Spleen (tissue), 11 donors: ENCODE measurements at regions not wholly inside any gene's neighbourhood (a gene's known extent, or its start where the extent isn't known, plus 50 kb on each side); places are given as distances from the start of the nearest gene placed in this dataset.

Source experiments
- DNase-seq: peaks from one replicate; pipeline ENCODE4 v3.0.0-alpha.2; 2020
- H3K27ac ChIP-seq, 8 donors: fragments of 200-600 bp; sonication (generic) in 7 of 8; 1 replicate in 4 of 8; 2 replicates in 4 of 8; pipeline versions ENCODE4 v1.5.0 to v1.8.0; 2016 to 2021; ENCODE audit warnings: inconsistent platforms in 4 of 8, mild to moderate bottlenecking in 4 of 8, moderate library complexity in 1 of 8
- H3K27me3 ChIP-seq, 7 donors: fragments of 200-600 bp; sonication (generic) in 6 of 7; replicated peaks in 1 of 7; 1 replicate in 4 of 7; 2 replicates in 3 of 7; pipeline versions ENCODE4 v1.5.0 to v1.8.0; 2016 to 2021; ENCODE audit warnings: inconsistent platforms in 3 of 7, mild to moderate bottlenecking in 1 of 7
- H3K36me3 ChIP-seq, 6 donors: fragments of 200-600 bp; sonication (generic) in 5 of 6; 1 replicate in 4 of 6; 2 replicates in 2 of 6; pipeline versions ENCODE4 v1.5.0 to v1.8.0; 2016 to 2021; ENCODE audit warnings: inconsistent platforms in 2 of 6
- H3K4me1 ChIP-seq, 6 donors: fragments of 200-600 bp; sonication (generic) in 5 of 6; 1 replicate in 3 of 6; 2 replicates in 3 of 6; pipeline versions ENCODE4 v1.5.0 to v1.8.0; 2016 to 2021; ENCODE audit warnings: inconsistent platforms in 3 of 6
- H3K4me3 ChIP-seq, 8 donors: fragments of 200-600 bp; sonication (generic) in 7 of 8; 1 replicate in 4 of 8; 2 replicates in 4 of 8; pipeline versions ENCODE4 v1.5.0 to v1.8.0; 2016 to 2021; ENCODE audit warnings: inconsistent platforms in 4 of 8, mild to moderate bottlenecking in 4 of 8, moderate library complexity in 2 of 8
- H3K9me3 ChIP-seq, 8 donors: fragments of 200-600 bp; sonication (generic) in 7 of 8; 1 replicate in 4 of 8; 2 replicates in 4 of 8; pipeline versions ENCODE4 v1.5.0 to v1.8.0; 2016 to 2021; ENCODE audit warnings: inconsistent platforms in 4 of 8
- POLR2A ChIP-seq, 3 donors: fragments of 450-650 bp; IDR thresholded peaks; one replicate each; pipeline ENCODE4 v1.5.1; 2017; ENCODE audit warnings: antibody characterized with exemption in 3 of 3, mild to moderate bottlenecking in 1 of 3
- POLR2AphosphoS5 ChIP-seq, 3 donors: sonication (generic); formaldehyde crosslinking; IDR thresholded peaks; one replicate each; pipeline ENCODE4 v1.5.1; 2017; ENCODE audit warnings: antibody characterized with exemption in 3 of 3
- WGBS, 5 donors: extraction: QIAGEN DNeasy Blood & Tissue Kit in 3 of 5; methylation state at CpG; one replicate each; pipeline versions ENCODE4 v1.1.5 to v1.1.7; 2013 to 2018; 5-methylcytosine and 5-hydroxymethylcytosine counted together
- intact Hi-C: fragments of 100-400 bp; cut with DNase I; formaldehyde crosslinking; loops from one replicate; pipeline ENCODE4 v1.15.0; 2023; ENCODE audit warnings: low total_unique reads
- TF ChIP-seq, protein P1 (sequence below), 11 experiments: fragments of 200-600 bp in 7 of 11; fragments of 450-650 bp in 4 of 11; sonication (generic) in 4 of 11; IDR thresholded peaks in 8 of 11; conservative IDR thresholded peaks in 3 of 11; 1 replicate in 7 of 11; 2 replicates in 4 of 11; pipeline versions ENCODE4 v1.4.0 to v1.8.0; 2016 to 2021; ENCODE audit warnings: antibody characterized with exemption in 11 of 11, inconsistent platforms in 4 of 11, mild to moderate bottlenecking in 1 of 11
- donor health status: healthy with polysubstance abuse.
- donor health status: DM: no; HTN: no; CAD: no; lungs with moderate emphysema.
- donor health status: DM: no; HTN: no; CAD: no.
- donor health status: Bipolar disorder and iron deficiency.
- donor health status: healthy.
- donor health status: DM: no; HTN: no; CAD: no.
- donor health status: DM: yes; HTN: yes; CAD: no.

GRCh38 chr16:9268446-9268845 is 177.0 kb downstream of the HAPSTR1 start:
- WGBS, 5 donors, result 73 to 90% (median 81%) methylated on average over 4 of the region's 4 CpGs
- intact Hi-C loops, result no loop called here
- Histone ChIP-seq H3K27me3 (peaks cover 0 to 14% (median 0%) of the 10 kb centered on the region in 7 donors), H3K27ac (no peak overlapping the region), H3K36me3 (no peaks in the 10 kb centered on the region), H3K4me1 (no peaks in the 10 kb centered on the region), H3K4me3 (no peak overlapping the region), H3K9me3 (peaks cover 0 to 6% (median 0%) of the 10 kb centered on the region in 8 donors)
- no peak for TF ChIP-seq POLR2AphosphoS5 (IDR thresholded peaks at IDR 0.05)
- TF ChIP-seq POLR2A (IDR thresholded peaks at IDR 0.05), result no peak
- TF ChIP-seq, protein P1, sequence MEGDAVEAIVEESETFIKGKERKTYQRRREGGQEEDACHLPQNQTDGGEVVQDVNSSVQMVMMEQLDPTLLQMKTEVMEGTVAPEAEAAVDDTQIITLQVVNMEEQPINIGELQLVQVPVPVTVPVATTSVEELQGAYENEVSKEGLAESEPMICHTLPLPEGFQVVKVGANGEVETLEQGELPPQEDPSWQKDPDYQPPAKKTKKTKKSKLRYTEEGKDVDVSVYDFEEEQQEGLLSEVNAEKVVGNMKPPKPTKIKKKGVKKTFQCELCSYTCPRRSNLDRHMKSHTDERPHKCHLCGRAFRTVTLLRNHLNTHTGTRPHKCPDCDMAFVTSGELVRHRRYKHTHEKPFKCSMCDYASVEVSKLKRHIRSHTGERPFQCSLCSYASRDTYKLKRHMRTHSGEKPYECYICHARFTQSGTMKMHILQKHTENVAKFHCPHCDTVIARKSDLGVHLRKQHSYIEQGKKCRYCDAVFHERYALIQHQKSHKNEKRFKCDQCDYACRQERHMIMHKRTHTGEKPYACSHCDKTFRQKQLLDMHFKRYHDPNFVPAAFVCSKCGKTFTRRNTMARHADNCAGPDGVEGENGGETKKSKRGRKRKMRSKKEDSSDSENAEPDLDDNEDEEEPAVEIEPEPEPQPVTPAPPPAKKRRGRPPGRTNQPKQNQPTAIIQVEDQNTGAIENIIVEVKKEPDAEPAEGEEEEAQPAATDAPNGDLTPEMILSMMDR (IDR thresholded peaks at IDR 0.05 in 8 of 11, conservative IDR thresholded peaks at IDR 0.05 in 3 of 11), result no peak
- no peak for DNase-seq

DNA sequence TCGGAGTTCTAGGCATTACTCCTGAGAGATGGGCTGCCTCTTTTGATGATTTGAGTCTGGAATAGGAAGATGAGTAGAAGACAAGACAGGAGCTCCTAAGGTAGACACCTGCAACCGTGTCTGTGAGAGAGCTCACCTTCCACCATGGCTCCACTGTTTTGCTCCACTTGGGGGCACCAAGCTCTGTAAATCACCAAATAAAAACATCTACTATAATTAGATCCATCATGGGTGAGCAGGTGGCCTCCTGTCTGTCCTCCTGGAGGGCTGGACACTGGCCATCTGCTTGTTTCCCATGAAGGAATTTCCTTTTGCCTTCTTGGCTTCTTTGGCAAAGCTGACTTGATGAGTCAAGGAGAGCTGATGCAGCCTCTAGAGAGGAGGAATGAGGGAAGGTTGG is 179.0 kb downstream of the HAPSTR1 start:
- 57 to 85% (median 65%) methylated on average over 2 of the region's 2 CpGs for WGBS, 5 donors
- Histone ChIP-seq H3K36me3 (no peaks in the 10 kb centered on the region), H3K4me1 (no peaks in the 10 kb centered on the region), H3K27ac (no peak overlapping the region), H3K4me3 (no peak overlapping the region), H3K9me3 (peaks cover 0 to 6% (median 0%) of the 10 kb centered on the region in 8 donors), H3K27me3 (peaks cover 0 to 14% (median 0%) of the 10 kb centered on the region in 7 donors)
- intact Hi-C loops, result no loop called here
- TF ChIP-seq, protein P1 (IDR thresholded peaks at IDR 0.05 in 8 of 11, conservative IDR thresholded peaks at IDR 0.05 in 3 of 11), result no peak
- no peak for DNase-seq

DNA sequence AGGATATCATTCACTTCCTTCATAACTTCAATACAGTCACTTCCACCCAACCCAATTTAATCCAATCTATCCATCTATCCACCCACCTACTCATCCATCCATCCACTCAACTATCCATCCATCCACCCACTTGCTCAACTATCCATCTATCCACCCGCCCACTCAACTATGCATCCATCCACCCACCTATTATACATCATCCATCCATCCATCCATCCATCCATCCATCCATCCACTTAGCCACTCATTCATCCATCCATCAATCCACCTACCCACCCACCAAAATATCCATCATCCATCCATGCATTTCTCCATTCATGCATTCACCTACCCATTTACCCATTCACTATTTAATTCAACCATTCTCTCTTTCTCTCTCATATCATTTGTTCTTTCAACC is 179.5 kb downstream of the HAPSTR1 start:
- H3K9me3 ChIP-seq, result peaks cover 0 to 6% (median 0%) of the 10 kb centered on the region in 8 donors
- 90 to 94% (median 92%) methylated on average over 1 of the region's 1 CpG for WGBS, 5 donors
- H3K36me3 ChIP-seq, result no peaks in the 10 kb centered on the region
- H3K4me1 ChIP-seq, result no peaks in the 10 kb centered on the region
- no peak for DNase-seq
- no peak for TF ChIP-seq POLR2A (IDR thresholded peaks at IDR 0.05)
- TF ChIP-seq POLR2AphosphoS5 (IDR thresholded peaks at IDR 0.05), result no peak
- no peak overlapping the region for H3K27ac ChIP-seq
- H3K27me3 ChIP-seq, result peaks cover 0 to 14% (median 0%) of the 10 kb centered on the region in 7 donors
- no peak overlapping the region for H3K4me3 ChIP-seq
- intact Hi-C loops, result no loop called here

- no peaks in the 10 kb centered on the region for H3K36me3 ChIP-seq
- no peaks in the 10 kb centered on the region for H3K9me3 ChIP-seq
- intact Hi-C loops, result no loop called here
- H3K27me3 ChIP-seq, result peaks cover 0 to 10% (median 0%) of the 10 kb centered on the region in 7 donors
- H3K4me3 ChIP-seq, result no peak overlapping the region
- H3K4me1 ChIP-seq, result no peaks in the 10 kb centered on the region
- WGBS, 5 donors, result 60 to 77% (median 69%) methylated on average over 3 of the region's 3 CpGs
- no peak for DNase-seq
- no peak overlapping the region for H3K27ac ChIP-seq
- TF ChIP-seq, protein P1 (IDR thresholded peaks at IDR 0.05 in 8 of 11, conservative IDR thresholded peaks at IDR 0.05 in 3 of 11), result no peak
- no peak for TF ChIP-seq POLR2AphosphoS5 (IDR thresholded peaks at IDR 0.05)
- no peak for TF ChIP-seq POLR2A (IDR thresholded peaks at IDR 0.05)
Observed at GRCh38 chr16:9271841-9272240, 180.4 kb downstream of the HAPSTR1 start.

- H3K36me3 ChIP-seq, result no peaks in the 10 kb centered on the region
- intact Hi-C loops, result no loop called here
- 67 to 73% (median 70%) methylated on average over 7 of the region's 7 CpGs for WGBS, 5 donors
- DNase-seq, result no peak
- no peak overlapping the region for H3K27ac ChIP-seq
- H3K4me1 ChIP-seq, result no peaks in the 10 kb centered on the region
- no peak overlapping the region for H3K4me3 ChIP-seq
- H3K9me3 ChIP-seq, result no peaks in the 10 kb centered on the region
- H3K27me3 ChIP-seq, result peaks cover 0 to 9% (median 0%) of the 10 kb centered on the region in 7 donors
- no peak for TF ChIP-seq POLR2AphosphoS5 (IDR thresholded peaks at IDR 0.05)
- TF ChIP-seq, protein P1 (IDR thresholded peaks at IDR 0.05 in 8 of 11, conservative IDR thresholded peaks at IDR 0.05 in 3 of 11), result no peak
- TF ChIP-seq POLR2A (IDR thresholded peaks at IDR 0.05), result no peak
Observed at GRCh38 chr16:9275377-9275776, 183.9 kb downstream of the HAPSTR1 start.
